Neural progenitor cell (in vitro differentiated cells): ENCODE measurements at regions not wholly inside any gene's neighbourhood (a gene's known extent, or its start where the extent isn't known, plus 50 kb on each side); places are given as distances from the start of the nearest gene placed in this dataset.
A peak's percentile ranks its signal among the peaks of the same experiment; 100 is the strongest.

Experiments used
- EZH2phosphoT487 ChIP-seq: fragments of 200-600 bp; sonication (generic); IDR thresholded peaks from 2 replicates; pipeline ENCODE4 v1.6.1; 2017; ENCODE audit warnings: antibody characterized with exemption
- TF ChIP-seq, protein P1 (sequence below): fragments of 200-600 bp; sonication (generic); IDR thresholded peaks from 2 replicates; pipeline ENCODE4 v1.5.1; 2017; ENCODE audit warnings: antibody characterized with exemption, mild to moderate bottlenecking

DNA sequence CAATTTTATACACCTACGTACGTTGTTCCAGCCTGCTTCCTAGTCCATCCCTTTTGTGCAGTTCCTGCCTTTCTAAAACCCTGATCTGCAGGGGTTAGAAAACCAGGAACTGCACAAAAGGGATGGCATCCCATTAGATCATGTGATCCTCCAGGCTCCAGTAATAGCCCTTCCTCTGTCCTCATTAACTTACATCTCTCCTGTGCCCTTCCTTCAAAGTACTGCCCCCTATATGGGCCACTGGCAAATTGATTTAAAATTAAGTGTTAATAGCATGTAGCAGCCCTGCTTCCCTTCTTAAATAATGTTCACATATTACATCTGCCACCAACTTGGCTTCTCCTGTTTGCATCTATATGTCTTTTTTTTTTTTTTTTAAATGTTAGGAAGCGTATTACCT, 61.3 kb upstream of the NXPH2 start:
- TF ChIP-seq, protein P1, sequence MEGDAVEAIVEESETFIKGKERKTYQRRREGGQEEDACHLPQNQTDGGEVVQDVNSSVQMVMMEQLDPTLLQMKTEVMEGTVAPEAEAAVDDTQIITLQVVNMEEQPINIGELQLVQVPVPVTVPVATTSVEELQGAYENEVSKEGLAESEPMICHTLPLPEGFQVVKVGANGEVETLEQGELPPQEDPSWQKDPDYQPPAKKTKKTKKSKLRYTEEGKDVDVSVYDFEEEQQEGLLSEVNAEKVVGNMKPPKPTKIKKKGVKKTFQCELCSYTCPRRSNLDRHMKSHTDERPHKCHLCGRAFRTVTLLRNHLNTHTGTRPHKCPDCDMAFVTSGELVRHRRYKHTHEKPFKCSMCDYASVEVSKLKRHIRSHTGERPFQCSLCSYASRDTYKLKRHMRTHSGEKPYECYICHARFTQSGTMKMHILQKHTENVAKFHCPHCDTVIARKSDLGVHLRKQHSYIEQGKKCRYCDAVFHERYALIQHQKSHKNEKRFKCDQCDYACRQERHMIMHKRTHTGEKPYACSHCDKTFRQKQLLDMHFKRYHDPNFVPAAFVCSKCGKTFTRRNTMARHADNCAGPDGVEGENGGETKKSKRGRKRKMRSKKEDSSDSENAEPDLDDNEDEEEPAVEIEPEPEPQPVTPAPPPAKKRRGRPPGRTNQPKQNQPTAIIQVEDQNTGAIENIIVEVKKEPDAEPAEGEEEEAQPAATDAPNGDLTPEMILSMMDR, result peak; percentile 19
- TF ChIP-seq EZH2phosphoT487, result no peak
